WTC11 (cell line): ENCODE measurements at regions not wholly inside any gene's neighbourhood (a gene's known extent, or its start where the extent isn't known, plus 50 kb on each side); places are given as distances from the start of the nearest gene placed in this dataset.
"Not testable (repeated sequence)": the region's sequence is repeated elsewhere in the genome, so short reads cannot be mapped to it uniquely, and the experiment has no call there.

ENCODE experiments used
- ATAC-seq: fragments of 200-7000 bp; cut with Tn5 transposase; 2 replicates; pipeline ENCODE4 v1.10.0; 2021; ENCODE audit warnings: mild to moderate bottlenecking, moderate library complexity
- CTCF ChIA-PET: fragments of 300-600 bp; sonication (Branson Sonifier 250); formaldehyde crosslinking; loops from one replicate; lab custom pipeline; 2021; ENCODE audit warnings: antibody characterized with exemption; lab: Charles Lee
- POLR2A ChIA-PET: fragments of 350-600 bp; sonication (Branson Sonifier 250); formaldehyde crosslinking; loops from one replicate; lab custom pipeline; 2021; ENCODE audit warnings: antibody characterized with exemption; lab: Charles Lee
- DNase-seq: peaks from one replicate; pipeline ENCODE4 v3.0.0; 2021; ENCODE audit warnings: low spot score
- H3K27ac Mint-ChIP-seq: 2 replicates; pipeline ENCODE4 v1.8.0; 2021; ENCODE audit warnings: mixed read lengths
- H3K27me3 Mint-ChIP-seq: 2 replicates; pipeline ENCODE4 v1.8.0; 2021; ENCODE audit warnings: low read depth, mild to moderate bottlenecking, moderate library complexity, mixed read lengths
- H3K36me3 Mint-ChIP-seq: 2 replicates; pipeline ENCODE4 v1.8.0; 2021; ENCODE audit warnings: mixed read lengths
- H3K4me1 Mint-ChIP-seq: 2 replicates; pipeline ENCODE4 v1.8.0; 2022; ENCODE audit warnings: mixed read lengths
- H3K4me3 Mint-ChIP-seq: 2 replicates; pipeline ENCODE4 v1.8.0; 2021; ENCODE audit warnings: mild to moderate bottlenecking, moderate library complexity, mixed read lengths
- H3K9me3 Mint-ChIP-seq: 2 replicates; pipeline ENCODE4 v1.8.0; 2021; ENCODE audit warnings: mixed read lengths
- ATF1 ChIP-seq: sonication (generic); formaldehyde crosslinking; IDR thresholded peaks from 2 replicates; pipeline ENCODE4 v1.8.1; 2023; ENCODE audit warnings: mild to moderate bottlenecking, moderate library complexity, missing genetic modification reagents
- CTCF ChIP-seq: fragments of 200-600 bp; IDR thresholded peaks from 2 replicates; pipeline ENCODE4 v1.8.0; 2022; ENCODE audit warnings: antibody characterized with exemption
- E2F4 ChIP-seq: sonication (generic); formaldehyde crosslinking; IDR thresholded peaks from 2 replicates; pipeline ENCODE4 v1.8.1; 2022; ENCODE audit warnings: low read depth, mild to moderate bottlenecking, moderate library complexity, missing genetic modification reagents, borderline replicate concordance
- EMX1 ChIP-seq: fragments of 250-450 bp; sonication (Bioruptor Pico); IDR thresholded peaks from 2 replicates; pipeline ENCODE4 v1.8.0; 2021; ENCODE audit warnings: mild to moderate bottlenecking
- ESRRA ChIP-seq: sonication (generic); formaldehyde crosslinking; IDR thresholded peaks from 2 replicates; pipeline ENCODE4 v1.8.1; 2022; ENCODE audit warnings: mild to moderate bottlenecking, missing genetic modification reagents, borderline replicate concordance
- ZNF219 ChIP-seq: sonication (generic); formaldehyde crosslinking; IDR thresholded peaks from 2 replicates; pipeline ENCODE4 v1.8.0; 2023; ENCODE audit warnings: missing genetic modification reagents, mild to moderate bottlenecking, borderline replicate concordance
- TF ChIP-seq, protein P1 (sequence below): fragments of 250-450 bp; sonication (Bioruptor Pico); conservative IDR thresholded peaks from 2 replicates; pipeline ENCODE4 v1.9.0; 2021; ENCODE audit warnings: mild to moderate bottlenecking
- TF ChIP-seq, protein P2 (sequence below): sonication (generic); formaldehyde crosslinking; IDR thresholded peaks from 2 replicates; pipeline ENCODE4 v1.8.1; 2023; ENCODE audit warnings: mild to moderate bottlenecking, missing genetic modification reagents
- TF ChIP-seq, protein P3 (sequence below): sonication (generic); formaldehyde crosslinking; IDR thresholded peaks from 2 replicates; pipeline ENCODE4 v1.8.1; 2023; ENCODE audit warnings: mild to moderate bottlenecking, missing genetic modification reagents, moderate library complexity
- TF ChIP-seq, protein P4 (sequence below): sonication (generic); formaldehyde crosslinking; IDR thresholded peaks from 2 replicates; pipeline ENCODE4 v1.8.1; 2023; ENCODE audit warnings: mild to moderate bottlenecking, missing genetic modification reagents

- TF ChIP-seq, protein P1, sequence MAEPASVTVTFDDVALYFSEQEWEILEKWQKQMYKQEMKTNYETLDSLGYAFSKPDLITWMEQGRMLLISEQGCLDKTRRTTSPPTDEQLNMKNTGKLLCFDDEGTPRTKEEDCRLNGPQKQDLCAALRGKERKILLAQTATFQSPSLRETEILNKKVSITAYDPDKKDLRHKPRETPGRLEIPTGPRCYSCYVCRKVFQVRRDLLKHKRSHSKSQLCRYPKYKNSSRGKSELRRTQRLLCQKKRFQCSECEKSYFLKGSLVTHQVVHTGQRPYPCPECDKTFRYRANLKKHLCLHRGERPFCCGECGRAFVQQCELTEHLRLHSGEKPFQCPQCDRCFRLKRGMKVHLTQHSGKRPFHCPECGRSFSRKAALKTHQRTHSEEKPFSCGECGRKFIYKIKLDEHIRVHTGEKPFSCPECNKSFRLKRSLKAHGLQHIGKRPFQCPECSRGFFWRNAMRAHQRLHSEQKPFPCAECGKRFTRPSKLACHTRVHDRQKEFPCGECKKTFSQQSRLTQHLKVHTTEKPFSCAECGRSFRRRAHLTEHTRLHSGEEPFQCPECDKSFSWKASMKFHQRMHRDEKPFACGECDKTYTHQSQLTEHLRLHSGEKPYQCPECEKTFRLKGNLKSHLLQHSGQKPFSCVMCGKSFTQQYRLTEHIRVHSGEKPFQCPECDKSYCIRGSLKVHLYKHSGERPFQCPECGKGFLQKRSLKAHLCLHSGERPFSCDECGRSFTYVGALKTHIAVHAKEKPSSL (CRISPR knock-in tag): no peak
- TF ChIP-seq EMX1 (CRISPR knock-in tag): no peak
- TF ChIP-seq E2F4 (CRISPR knock-in tag): no peak
These were observed 228.1 kb upstream of the TRIB2 start (continued) for GRCh38 chr2:12488352-12489318.

GRCh38 chr2:12490641-12491040 lies 226.1 kb upstream of the TRIB2 start:
- Mint-ChIP-seq H3K27me3 (no peaks in the 10 kb centered on the region), H3K9me3 (no peaks in the 10 kb centered on the region), H3K36me3 (no peaks in the 10 kb centered on the region), H3K4me3 (no peak overlapping the region), H3K27ac (no peak overlapping the region), H3K4me1 (peaks cover 17% of the 10 kb centered on the region)
- DNase-seq (no peak), ATAC-seq (no peak)
- ChIA-PET CTCF (no interaction called here), POLR2A (no interaction called here)
- TF ChIP-seq ESRRA (CRISPR knock-in tag) (no peak), CTCF (no peak), ATF1 (CRISPR knock-in tag) (no peak), ZNF219 (CRISPR knock-in tag) (no peak)
- TF ChIP-seq, protein P2, sequence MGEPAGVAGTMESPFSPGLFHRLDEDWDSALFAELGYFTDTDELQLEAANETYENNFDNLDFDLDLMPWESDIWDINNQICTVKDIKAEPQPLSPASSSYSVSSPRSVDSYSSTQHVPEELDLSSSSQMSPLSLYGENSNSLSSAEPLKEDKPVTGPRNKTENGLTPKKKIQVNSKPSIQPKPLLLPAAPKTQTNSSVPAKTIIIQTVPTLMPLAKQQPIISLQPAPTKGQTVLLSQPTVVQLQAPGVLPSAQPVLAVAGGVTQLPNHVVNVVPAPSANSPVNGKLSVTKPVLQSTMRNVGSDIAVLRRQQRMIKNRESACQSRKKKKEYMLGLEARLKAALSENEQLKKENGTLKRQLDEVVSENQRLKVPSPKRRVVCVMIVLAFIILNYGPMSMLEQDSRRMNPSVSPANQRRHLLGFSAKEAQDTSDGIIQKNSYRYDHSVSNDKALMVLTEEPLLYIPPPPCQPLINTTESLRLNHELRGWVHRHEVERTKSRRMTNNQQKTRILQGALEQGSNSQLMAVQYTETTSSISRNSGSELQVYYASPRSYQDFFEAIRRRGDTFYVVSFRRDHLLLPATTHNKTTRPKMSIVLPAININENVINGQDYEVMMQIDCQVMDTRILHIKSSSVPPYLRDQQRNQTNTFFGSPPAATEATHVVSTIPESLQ (CRISPR knock-in tag): no peak
- TF ChIP-seq, protein P3, sequence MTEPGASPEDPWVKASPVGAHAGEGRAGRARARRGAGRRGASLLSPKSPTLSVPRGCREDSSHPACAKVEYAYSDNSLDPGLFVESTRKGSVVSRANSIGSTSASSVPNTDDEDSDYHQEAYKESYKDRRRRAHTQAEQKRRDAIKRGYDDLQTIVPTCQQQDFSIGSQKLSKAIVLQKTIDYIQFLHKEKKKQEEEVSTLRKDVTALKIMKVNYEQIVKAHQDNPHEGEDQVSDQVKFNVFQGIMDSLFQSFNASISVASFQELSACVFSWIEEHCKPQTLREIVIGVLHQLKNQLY: no peak
- TF ChIP-seq, protein P4, sequence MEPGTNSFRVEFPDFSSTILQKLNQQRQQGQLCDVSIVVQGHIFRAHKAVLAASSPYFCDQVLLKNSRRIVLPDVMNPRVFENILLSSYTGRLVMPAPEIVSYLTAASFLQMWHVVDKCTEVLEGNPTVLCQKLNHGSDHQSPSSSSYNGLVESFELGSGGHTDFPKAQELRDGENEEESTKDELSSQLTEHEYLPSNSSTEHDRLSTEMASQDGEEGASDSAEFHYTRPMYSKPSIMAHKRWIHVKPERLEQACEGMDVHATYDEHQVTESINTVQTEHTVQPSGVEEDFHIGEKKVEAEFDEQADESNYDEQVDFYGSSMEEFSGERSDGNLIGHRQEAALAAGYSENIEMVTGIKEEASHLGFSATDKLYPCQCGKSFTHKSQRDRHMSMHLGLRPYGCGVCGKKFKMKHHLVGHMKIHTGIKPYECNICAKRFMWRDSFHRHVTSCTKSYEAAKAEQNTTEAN (CRISPR knock-in tag): no peak

DNA sequence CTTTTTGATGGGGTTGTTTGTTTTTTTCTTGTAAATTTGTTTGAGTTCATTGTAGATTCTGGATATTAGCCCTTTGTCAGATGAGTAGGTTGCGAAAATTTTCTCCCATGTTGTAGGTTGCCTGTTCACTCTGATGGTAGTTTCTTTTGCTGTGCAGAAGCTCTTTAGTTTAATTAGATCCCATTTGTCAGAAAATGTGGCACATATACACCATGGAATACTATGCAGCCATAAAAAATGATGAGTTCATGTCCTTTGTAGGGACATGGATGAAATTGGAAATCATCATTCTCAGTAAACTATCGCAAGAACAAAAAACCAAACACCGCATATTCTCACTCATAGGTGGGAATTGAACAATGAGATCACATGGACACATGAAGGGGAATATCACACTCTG lies 224.4 kb upstream of the TRIB2 start:
- DNase-seq, H3K9me3 Mint-ChIP-seq, H3K4me3 Mint-ChIP-seq, H3K36me3 Mint-ChIP-seq, ATAC-seq, POLR2A ChIA-PET, CTCF ChIA-PET, H3K27me3 Mint-ChIP-seq, H3K4me1 Mint-ChIP-seq, H3K27ac Mint-ChIP-seq: not testable (repeated sequence)
